GM12878 (cell line): ENCODE measurements at regions not wholly inside any gene's neighbourhood (a gene's known extent, or its start where the extent isn't known, plus 50 kb on each side); places are given as distances from the start of the nearest gene placed in this dataset.

Experiments
- ATAC-seq: fragments of 200-7000 bp; cut with Tn5 transposase; 3 replicates; pipeline ENCODE4 v1.9.1; 2020; ENCODE audit warnings: mild to moderate bottlenecking, moderate library complexity
- BruUV-seq: library from RNA; stranded (reverse); fragments of 400-500 nt; replicated peaks from 2 replicates; lab custom pipeline; 2021; lab: Mats Ljungman, UMichigan
- CTCF ChIA-PET: fragments of 300-600 bp; sonication (Branson Sonifier 250); formaldehyde crosslinking; extraction: SDS; loops from one replicate; lab custom pipeline; 2021; ENCODE audit warnings: inconsistent platforms; lab: Yijun Ruan, JAX
- POLR2A ChIA-PET: fragments of 350-600 bp; formaldehyde crosslinking; extraction: SDS; loops from one replicate; lab custom pipeline; 2021; ENCODE audit warnings: inconsistent platforms; lab: Charles Lee
- RAD21 ChIA-PET: fragments of 300-600 bp; sonication (Branson Sonifier 250); formaldehyde crosslinking; loops from one replicate; lab custom pipeline; 2023; ENCODE audit warnings: antibody characterized with exemption; ENCODE audit not compliant: unreplicated experiment; lab: Charles Lee
- SMC1A ChIA-PET: fragments of 300-600 bp; sonication (Branson Sonifier 250); formaldehyde crosslinking; loops from one replicate; lab custom pipeline; 2023; ENCODE audit not compliant: unreplicated experiment, uncharacterized antibody; lab: Charles Lee
- DNase-seq: peaks from one replicate; pipeline ENCODE4 v3.0.0-alpha.2; 2011; ENCODE audit warnings: low read depth, low spot score
- FAIRE-seq: peaks from 3 replicates; lab custom pipeline; 2011; peaks lifted over from hg19 to GRCh38; lab: Jason Lieb, UNC
- H2AFZ ChIP-seq: 2 replicates; pipeline ENCODE4 v1.6.0; 2011; ENCODE audit warnings: low read depth, low read length, control low read depth; ENCODE audit not compliant: control insufficient read depth
- H3K27ac ChIP-seq: 2 replicates; pipeline ENCODE4 v1.5.1; 2011; ENCODE audit warnings: control low read depth; ENCODE audit not compliant: control insufficient read depth, insufficient read depth
- H3K27me3 ChIP-seq, 2 experiments: replicated peaks in 1 of 2; 2 replicates each; pipeline versions ENCODE4 v1.6.0 to v1.6.1; 2011; ENCODE audit warnings: low read length in 1 of 2; ENCODE audit not compliant: control insufficient read depth in 2 of 2, insufficient read depth in 2 of 2
- H3K36me3 ChIP-seq, 2 experiments: 2 replicates each; pipeline ENCODE4 v1.5.1; 2011; ENCODE audit warnings: low read length in 1 of 2; ENCODE audit not compliant: control insufficient read depth in 2 of 2, insufficient read depth in 2 of 2
- H3K4me1 ChIP-seq: 2 replicates; pipeline ENCODE4 v1.6.1; 2011; ENCODE audit warnings: mild to moderate bottlenecking, low read length, moderate library complexity, mixed read lengths; ENCODE audit not compliant: control insufficient read depth, insufficient read depth
- H3K4me2 ChIP-seq: 2 replicates; pipeline ENCODE4 v1.6.0; 2011; ENCODE audit warnings: control low read depth; ENCODE audit not compliant: control insufficient read depth, insufficient read depth
- H3K4me3 ChIP-seq: fragments of 200-600 bp; sonication (generic); 2 replicates; pipeline ENCODE4 v1.5.1; 2016
- H3K79me2 ChIP-seq: 2 replicates; pipeline ENCODE4 v1.6.0; 2011; ENCODE audit warnings: low read length; ENCODE audit not compliant: control insufficient read depth, insufficient read depth
- H3K9ac ChIP-seq: 2 replicates; pipeline ENCODE4 v1.8.0; 2011; ENCODE audit warnings: low read length, control low read depth, mixed read lengths; ENCODE audit not compliant: control insufficient read depth, insufficient read depth
- H3K9me3 ChIP-seq: replicated peaks from 3 replicates; pipeline ENCODE4 v1.5.1; 2011; ENCODE audit warnings: mild to moderate bottlenecking, low read length; ENCODE audit not compliant: control insufficient read depth, insufficient read depth
- H4K20me1 ChIP-seq: 2 replicates; pipeline ENCODE4 v1.6.0; 2011; ENCODE audit not compliant: control insufficient read depth, insufficient read depth
- CHD1 ChIP-seq: IDR thresholded peaks from 2 replicates; pipeline ENCODE4 v1.6.1; 2012; ENCODE audit warnings: low read depth, low read length, improper control_type of control experiment
- CREM ChIP-seq: IDR thresholded peaks from 2 replicates; pipeline ENCODE4 v1.6.1; 2014; ENCODE audit warnings: antibody characterized with exemption, low read depth
- HDAC6 ChIP-seq: fragments of 200-600 bp; sonication (generic); IDR thresholded peaks from one replicate; pipeline ENCODE4 v1.8.0; 2017; ENCODE audit warnings: antibody characterized with exemption; ENCODE audit not compliant: unreplicated experiment
- JUNB ChIP-seq: IDR thresholded peaks from 2 replicates; pipeline ENCODE4 v1.6.1; 2016; ENCODE audit warnings: antibody characterized with exemption, mild to moderate bottlenecking
- NFIC ChIP-seq: IDR thresholded peaks from 2 replicates; pipeline ENCODE4 v1.6.1; 2012; ENCODE audit warnings: low read depth, mild to moderate bottlenecking, inconsistent platforms, low read length, moderate library complexity
- POLR2AphosphoS5 ChIP-seq: IDR thresholded peaks from 2 replicates; pipeline ENCODE4 v1.6.1; 2011; ENCODE audit warnings: mild to moderate bottlenecking, low read length, inconsistent platforms
- RB1 ChIP-seq: fragments of 450-650 bp; formaldehyde crosslinking; IDR thresholded peaks from 2 replicates; pipeline ENCODE4 v1.6.1; 2017; ENCODE audit warnings: mild to moderate bottlenecking, borderline replicate concordance
- TCF12 ChIP-seq: IDR thresholded peaks from 2 replicates; pipeline ENCODE4 v1.6.1; 2011; ENCODE audit warnings: low read depth, mild to moderate bottlenecking, low read length
- ZBED1 ChIP-seq: IDR thresholded peaks from 2 replicates; pipeline ENCODE4 v1.6.1; 2016; ENCODE audit warnings: borderline replicate concordance
- ZNF384 ChIP-seq: IDR thresholded peaks from 2 replicates; pipeline ENCODE4 v1.6.1; 2012; ENCODE audit warnings: low read depth, mild to moderate bottlenecking, low read length, improper control_type of control experiment, borderline replicate concordance
- in situ Hi-C: fragments of 300-500 bp; cut with MboI; formaldehyde crosslinking; loops from 9 replicates; pipeline ENCODE4 v1.14.3; 2018; ENCODE audit warnings: mixed read lengths
- intact Hi-C: fragments of 100-400 bp; cut with micrococcal nuclease; formaldehyde crosslinking; loops from one replicate; pipeline ENCODE4 v1.14.2; 2022; ENCODE audit not compliant: unreplicated experiment
- TF ChIP-seq, protein P1 (sequence below): IDR thresholded peaks from 2 replicates; pipeline ENCODE4 v1.6.1; 2011; ENCODE audit warnings: borderline replicate concordance, low read depth, mild to moderate bottlenecking, moderate library complexity, mixed read lengths, low read length; ENCODE audit not compliant: insufficient read depth; ENCODE audit errors: extremely low read length
- TF ChIP-seq, protein P2 (sequence below): fragments of 450-650 bp; IDR thresholded peaks from 2 replicates; pipeline ENCODE4 v1.6.1; 2016; ENCODE audit warnings: mild to moderate bottlenecking
- TF ChIP-seq, protein P3 (sequence below): IDR thresholded peaks from 2 replicates; pipeline ENCODE4 v1.6.1; 2012; ENCODE audit warnings: improper control_type of control experiment, low read depth, low read length; ENCODE audit not compliant: insufficient replicate concordance
- TF ChIP-seq, protein P4 (sequence below): fragments of 450-650 bp; conservative IDR thresholded peaks from 2 replicates; pipeline ENCODE4 v1.6.1; 2017; ENCODE audit warnings: mild to moderate bottlenecking, moderate library complexity
- TF ChIP-seq, protein P5 (sequence below), 3 experiments: IDR thresholded peaks in 2 of 3; conservative IDR thresholded peaks in 1 of 3; 2 replicates each; pipeline ENCODE4 v1.5.1; 2011; ENCODE audit warnings: low read depth in 3 of 3, low read length in 3 of 3, mild to moderate bottlenecking in 3 of 3, control low read depth in 2 of 3, moderate library complexity in 2 of 3, inconsistent platforms in 1 of 3, mixed read lengths in 1 of 3; ENCODE audit not compliant: control insufficient read depth in 2 of 3, insufficient read depth in 1 of 3; ENCODE audit errors: extremely low read depth in 1 of 3

DNA sequence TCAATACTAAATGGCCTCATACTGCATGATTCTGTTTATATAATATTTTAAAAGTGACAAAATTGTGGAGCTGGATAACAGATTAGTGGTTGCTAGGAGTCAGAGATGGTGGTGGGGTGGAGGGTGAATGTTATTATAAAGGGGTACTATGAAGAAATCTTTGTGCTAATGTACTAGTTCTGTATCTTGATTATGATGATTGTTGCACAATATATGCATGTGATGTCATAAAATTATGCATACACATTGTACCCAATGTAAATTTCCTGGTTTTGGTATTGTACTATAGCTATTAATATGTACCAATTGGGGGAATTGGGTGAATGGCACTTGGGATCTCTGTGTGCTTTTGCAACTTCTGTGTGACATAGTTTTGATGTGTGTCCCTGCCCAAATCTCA is 112.2 kb downstream of the TMEM26 start:
- Histone ChIP-seq H2AFZ (no peak overlapping the region), H3K4me2 (no peak overlapping the region), H3K4me1 (no peaks in the 10 kb centered on the region), H3K27me3 (no peaks in the 10 kb centered on the region), H4K20me1 (no peaks in the 10 kb centered on the region), H3K9me3 (no peaks in the 10 kb centered on the region), H3K9ac (no peak overlapping the region), H3K27ac (no peak overlapping the region), H3K79me2 (no peaks in the 10 kb centered on the region), H3K36me3 (no peaks in the 10 kb centered on the region), H3K4me3 (no peak overlapping the region)
- intact Hi-C loops, result no loop called here
- ChIA-PET SMC1A (no interaction called here), RAD21 (no interaction called here), CTCF (interaction anchor here (0.6 kb wide), 1 partner anchor 125 kb away, joined by 3 read pairs; no protein-coding TSS in a partner anchor), POLR2A (no interaction called here)
- no peak for FAIRE-seq
- DNase-seq, result no peak
- no peak for ATAC-seq
- BruUV-seq, result no TSS peak
- TF ChIP-seq ZNF384 (no peak), RB1 (no peak), JUNB (no peak), HDAC6 (no peak), CREM (no peak), POLR2AphosphoS5 (no peak), CHD1 (no peak), TCF12 (no peak), ZBED1 (no peak), NFIC (no peak)
- TF ChIP-seq, protein P1, sequence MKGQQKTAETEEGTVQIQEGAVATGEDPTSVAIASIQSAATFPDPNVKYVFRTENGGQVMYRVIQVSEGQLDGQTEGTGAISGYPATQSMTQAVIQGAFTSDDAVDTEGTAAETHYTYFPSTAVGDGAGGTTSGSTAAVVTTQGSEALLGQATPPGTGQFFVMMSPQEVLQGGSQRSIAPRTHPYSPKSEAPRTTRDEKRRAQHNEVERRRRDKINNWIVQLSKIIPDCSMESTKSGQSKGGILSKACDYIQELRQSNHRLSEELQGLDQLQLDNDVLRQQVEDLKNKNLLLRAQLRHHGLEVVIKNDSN, result no peak
- TF ChIP-seq, protein P2, sequence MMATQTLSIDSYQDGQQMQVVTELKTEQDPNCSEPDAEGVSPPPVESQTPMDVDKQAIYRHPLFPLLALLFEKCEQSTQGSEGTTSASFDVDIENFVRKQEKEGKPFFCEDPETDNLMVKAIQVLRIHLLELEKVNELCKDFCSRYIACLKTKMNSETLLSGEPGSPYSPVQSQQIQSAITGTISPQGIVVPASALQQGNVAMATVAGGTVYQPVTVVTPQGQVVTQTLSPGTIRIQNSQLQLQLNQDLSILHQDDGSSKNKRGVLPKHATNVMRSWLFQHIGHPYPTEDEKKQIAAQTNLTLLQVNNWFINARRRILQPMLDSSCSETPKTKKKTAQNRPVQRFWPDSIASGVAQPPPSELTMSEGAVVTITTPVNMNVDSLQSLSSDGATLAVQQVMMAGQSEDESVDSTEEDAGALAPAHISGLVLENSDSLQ, result no peak
- TF ChIP-seq, protein P3, sequence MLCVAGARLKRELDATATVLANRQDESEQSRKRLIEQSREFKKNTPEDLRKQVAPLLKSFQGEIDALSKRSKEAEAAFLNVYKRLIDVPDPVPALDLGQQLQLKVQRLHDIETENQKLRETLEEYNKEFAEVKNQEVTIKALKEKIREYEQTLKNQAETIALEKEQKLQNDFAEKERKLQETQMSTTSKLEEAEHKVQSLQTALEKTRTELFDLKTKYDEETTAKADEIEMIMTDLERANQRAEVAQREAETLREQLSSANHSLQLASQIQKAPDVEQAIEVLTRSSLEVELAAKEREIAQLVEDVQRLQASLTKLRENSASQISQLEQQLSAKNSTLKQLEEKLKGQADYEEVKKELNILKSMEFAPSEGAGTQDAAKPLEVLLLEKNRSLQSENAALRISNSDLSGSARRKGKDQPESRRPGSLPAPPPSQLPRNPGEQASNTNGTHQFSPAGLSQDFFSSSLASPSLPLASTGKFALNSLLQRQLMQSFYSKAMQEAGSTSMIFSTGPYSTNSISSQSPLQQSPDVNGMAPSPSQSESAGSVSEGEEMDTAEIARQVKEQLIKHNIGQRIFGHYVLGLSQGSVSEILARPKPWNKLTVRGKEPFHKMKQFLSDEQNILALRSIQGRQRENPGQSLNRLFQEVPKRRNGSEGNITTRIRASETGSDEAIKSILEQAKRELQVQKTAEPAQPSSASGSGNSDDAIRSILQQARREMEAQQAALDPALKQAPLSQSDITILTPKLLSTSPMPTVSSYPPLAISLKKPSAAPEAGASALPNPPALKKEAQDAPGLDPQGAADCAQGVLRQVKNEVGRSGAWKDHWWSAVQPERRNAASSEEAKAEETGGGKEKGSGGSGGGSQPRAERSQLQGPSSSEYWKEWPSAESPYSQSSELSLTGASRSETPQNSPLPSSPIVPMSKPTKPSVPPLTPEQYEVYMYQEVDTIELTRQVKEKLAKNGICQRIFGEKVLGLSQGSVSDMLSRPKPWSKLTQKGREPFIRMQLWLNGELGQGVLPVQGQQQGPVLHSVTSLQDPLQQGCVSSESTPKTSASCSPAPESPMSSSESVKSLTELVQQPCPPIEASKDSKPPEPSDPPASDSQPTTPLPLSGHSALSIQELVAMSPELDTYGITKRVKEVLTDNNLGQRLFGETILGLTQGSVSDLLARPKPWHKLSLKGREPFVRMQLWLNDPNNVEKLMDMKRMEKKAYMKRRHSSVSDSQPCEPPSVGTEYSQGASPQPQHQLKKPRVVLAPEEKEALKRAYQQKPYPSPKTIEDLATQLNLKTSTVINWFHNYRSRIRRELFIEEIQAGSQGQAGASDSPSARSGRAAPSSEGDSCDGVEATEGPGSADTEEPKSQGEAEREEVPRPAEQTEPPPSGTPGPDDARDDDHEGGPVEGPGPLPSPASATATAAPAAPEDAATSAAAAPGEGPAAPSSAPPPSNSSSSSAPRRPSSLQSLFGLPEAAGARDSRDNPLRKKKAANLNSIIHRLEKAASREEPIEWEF, result no peak
- TF ChIP-seq, protein P4, sequence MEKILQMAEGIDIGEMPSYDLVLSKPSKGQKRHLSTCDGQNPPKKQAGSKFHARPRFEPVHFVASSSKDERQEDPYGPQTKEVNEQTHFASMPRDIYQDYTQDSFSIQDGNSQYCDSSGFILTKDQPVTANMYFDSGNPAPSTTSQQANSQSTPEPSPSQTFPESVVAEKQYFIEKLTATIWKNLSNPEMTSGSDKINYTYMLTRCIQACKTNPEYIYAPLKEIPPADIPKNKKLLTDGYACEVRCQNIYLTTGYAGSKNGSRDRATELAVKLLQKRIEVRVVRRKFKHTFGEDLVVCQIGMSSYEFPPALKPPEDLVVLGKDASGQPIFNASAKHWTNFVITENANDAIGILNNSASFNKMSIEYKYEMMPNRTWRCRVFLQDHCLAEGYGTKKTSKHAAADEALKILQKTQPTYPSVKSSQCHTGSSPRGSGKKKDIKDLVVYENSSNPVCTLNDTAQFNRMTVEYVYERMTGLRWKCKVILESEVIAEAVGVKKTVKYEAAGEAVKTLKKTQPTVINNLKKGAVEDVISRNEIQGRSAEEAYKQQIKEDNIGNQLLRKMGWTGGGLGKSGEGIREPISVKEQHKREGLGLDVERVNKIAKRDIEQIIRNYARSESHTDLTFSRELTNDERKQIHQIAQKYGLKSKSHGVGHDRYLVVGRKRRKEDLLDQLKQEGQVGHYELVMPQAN, result no peak
- TF ChIP-seq, protein P5, sequence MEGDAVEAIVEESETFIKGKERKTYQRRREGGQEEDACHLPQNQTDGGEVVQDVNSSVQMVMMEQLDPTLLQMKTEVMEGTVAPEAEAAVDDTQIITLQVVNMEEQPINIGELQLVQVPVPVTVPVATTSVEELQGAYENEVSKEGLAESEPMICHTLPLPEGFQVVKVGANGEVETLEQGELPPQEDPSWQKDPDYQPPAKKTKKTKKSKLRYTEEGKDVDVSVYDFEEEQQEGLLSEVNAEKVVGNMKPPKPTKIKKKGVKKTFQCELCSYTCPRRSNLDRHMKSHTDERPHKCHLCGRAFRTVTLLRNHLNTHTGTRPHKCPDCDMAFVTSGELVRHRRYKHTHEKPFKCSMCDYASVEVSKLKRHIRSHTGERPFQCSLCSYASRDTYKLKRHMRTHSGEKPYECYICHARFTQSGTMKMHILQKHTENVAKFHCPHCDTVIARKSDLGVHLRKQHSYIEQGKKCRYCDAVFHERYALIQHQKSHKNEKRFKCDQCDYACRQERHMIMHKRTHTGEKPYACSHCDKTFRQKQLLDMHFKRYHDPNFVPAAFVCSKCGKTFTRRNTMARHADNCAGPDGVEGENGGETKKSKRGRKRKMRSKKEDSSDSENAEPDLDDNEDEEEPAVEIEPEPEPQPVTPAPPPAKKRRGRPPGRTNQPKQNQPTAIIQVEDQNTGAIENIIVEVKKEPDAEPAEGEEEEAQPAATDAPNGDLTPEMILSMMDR (IDR thresholded peaks at IDR 0.05 in 2 of 3, conservative IDR thresholded peaks at IDR 0.05 in 1 of 3; ENCODE audit: control insufficient read depth in 2 of 3, extremely low read depth in 1 of 3, insufficient read depth in 1 of 3, low read depth in 3 of 3, low read length in 3 of 3), result no peak
- in situ Hi-C loops, result no loop called here
